ENCODE measurements at regions not wholly inside any gene's neighbourhood (a gene's known extent, or its start where the extent isn't known, plus 50 kb on each side); places are given as distances from the start of the nearest gene placed in this dataset.

GRCh38 chr11:131172011-131172410 lies 198.4 kb upstream of the NTM start:
- no peak overlapping the region for H2AFZ ChIP-seq (ENCODE audit: low read length)
- WGBS (ENCODE audit: extremely low coverage, insufficient read length, low lambda C conversion rate): no CpG with 5 or more reads among the region's 2 CpGs

More at GRCh38 chr11:131172011-131172410, 198.4 kb upstream of the NTM start:
- Histone ChIP-seq H2BK20ac (ENCODE audit: low read depth, low read length, poor library complexity, severe bottlenecking) (no peak overlapping the region), H3K4me1 (ENCODE audit: insufficient read depth, low read length) (no peaks in the 10 kb centered on the region; the same call in 1 of the 2 replicates), H3K27ac (ENCODE audit: insufficient read length, low read depth, low read length) (no peak overlapping the region), H3T11ph (ENCODE audit: low read length) (no peak overlapping the region), H4K5ac (ENCODE audit: insufficient read length, low read depth, low read length) (no peak overlapping the region), H3K27me3 (ENCODE audit: insufficient read depth, low read length) (no peaks in the 10 kb centered on the region), H3K79me2 (ENCODE audit: insufficient read depth, low read length) (no peaks in the 10 kb centered on the region), H3K4ac (ENCODE audit: low read depth, low read length) (no peak overlapping the region), H2BK12ac (ENCODE audit: insufficient read length, low read depth, low read length) (no peak overlapping the region), H4K8ac (replicated peaks; ENCODE audit: insufficient read length, low read depth, low read length) (no peak overlapping the region), H3K23ac (ENCODE audit: insufficient read length, low read depth, low read length) (no peak overlapping the region), H3K79me1 (ENCODE audit: insufficient read depth, low read depth, low read length, poor library complexity, severe bottlenecking) (no peaks in the 10 kb centered on the region), H4K91ac (ENCODE audit: insufficient read length, low read depth, low read length) (no peak overlapping the region), H2BK120ac (ENCODE audit: low read depth, low read length, poor library complexity, severe bottlenecking) (no peak overlapping the region), H3K9ac (ENCODE audit: extremely low read depth, insufficient read length, low read length) (no peak overlapping the region), H3K14ac (ENCODE audit: insufficient read depth, low read length) (no peak overlapping the region), H3K23me2 (ENCODE audit: insufficient read length, low read depth, low read length, poor library complexity, severe bottlenecking) (no peaks in the 10 kb centered on the region), H4K20me1 (ENCODE audit: control insufficient read depth, insufficient read depth, insufficient read length) (no peaks in the 10 kb centered on the region), H2BK15ac (ENCODE audit: low read depth, low read length) (no peak overlapping the region), H2BK5ac (ENCODE audit: insufficient read length, low read length) (no peak overlapping the region), H2AK5ac (ENCODE audit: insufficient read length, low read length) (no peak overlapping the region), H3K4me2 (ENCODE audit: insufficient read depth, insufficient read length, low read length) (no peak overlapping the region), H3K56ac (ENCODE audit: insufficient read length, low read depth, low read length) (no peak overlapping the region), H3K18ac (ENCODE audit: insufficient read length, low read depth, low read length) (no peak overlapping the region), H3K9me3 (ENCODE audit: control insufficient read depth, low read depth, low read length) (no peaks in the 10 kb centered on the region)
- Mint-ChIP-seq H3K4me3 (no peak overlapping the region), H3K4me1 (peaks cover 6 to 15% of the 10 kb centered on the region in 2 experiments), H3K36me3 (ENCODE audit: insufficient read depth in 1 of 3, low read depth in 3 of 3) (peaks cover 2 to 4% (median 3%) of the 10 kb centered on the region in 3 experiments; a peak in 5 of 7 replicates), H3K27me3 (ENCODE audit: low read depth) (peaks cover 3% of the 10 kb centered on the region), H3K9me3 (peaks cover 3 to 4% of the 10 kb centered on the region in 2 experiments; a peak in 4 of 5 replicates), H3K27ac (no peak overlapping the region)
- DNase-seq: no peak
- TF ChIP-seq CTCF (conservative IDR thresholded peaks at IDR 0.05): no peak

All from H9 (cell line).